ENCODE measurements at regions not wholly inside any gene's neighbourhood (a gene's known extent, or its start where the extent isn't known, plus 50 kb on each side); places are given as distances from the start of the nearest gene placed in this dataset.

DNA sequence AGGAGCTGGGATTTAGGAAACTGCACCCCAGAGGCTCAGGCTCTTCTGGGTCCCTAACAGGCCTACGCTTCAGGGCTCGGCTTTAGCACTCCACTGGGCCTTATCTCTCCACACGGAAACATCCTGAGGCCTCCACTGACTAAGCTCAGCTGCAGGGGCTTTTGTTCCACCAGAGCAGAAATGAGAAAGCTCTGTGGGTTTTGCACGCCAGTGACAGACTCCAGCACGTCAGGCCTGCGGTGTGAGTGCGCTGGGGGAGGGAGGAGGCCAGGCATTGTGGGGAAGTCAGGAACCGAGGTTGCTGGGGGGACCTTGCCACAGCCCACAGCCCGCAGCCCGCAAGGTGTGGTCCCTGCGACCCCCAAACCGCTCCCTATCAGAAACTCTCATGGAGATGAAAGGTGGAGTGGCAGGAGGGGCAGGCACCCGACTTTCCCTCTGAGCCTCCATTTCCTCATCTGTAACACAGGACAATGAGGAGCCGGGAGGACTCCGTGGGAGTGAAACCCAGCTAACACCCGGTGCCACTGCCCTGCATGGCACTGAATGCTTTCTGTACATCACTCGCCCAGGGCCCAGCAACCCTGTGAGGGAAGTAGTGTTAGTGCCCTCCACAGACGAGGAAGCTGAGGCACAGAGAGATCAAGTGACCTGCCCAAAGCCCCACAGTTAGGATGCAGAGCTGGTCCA, 106.5 kb downstream of the TPRA1 start:
- no peak for DNase-seq

DNA sequence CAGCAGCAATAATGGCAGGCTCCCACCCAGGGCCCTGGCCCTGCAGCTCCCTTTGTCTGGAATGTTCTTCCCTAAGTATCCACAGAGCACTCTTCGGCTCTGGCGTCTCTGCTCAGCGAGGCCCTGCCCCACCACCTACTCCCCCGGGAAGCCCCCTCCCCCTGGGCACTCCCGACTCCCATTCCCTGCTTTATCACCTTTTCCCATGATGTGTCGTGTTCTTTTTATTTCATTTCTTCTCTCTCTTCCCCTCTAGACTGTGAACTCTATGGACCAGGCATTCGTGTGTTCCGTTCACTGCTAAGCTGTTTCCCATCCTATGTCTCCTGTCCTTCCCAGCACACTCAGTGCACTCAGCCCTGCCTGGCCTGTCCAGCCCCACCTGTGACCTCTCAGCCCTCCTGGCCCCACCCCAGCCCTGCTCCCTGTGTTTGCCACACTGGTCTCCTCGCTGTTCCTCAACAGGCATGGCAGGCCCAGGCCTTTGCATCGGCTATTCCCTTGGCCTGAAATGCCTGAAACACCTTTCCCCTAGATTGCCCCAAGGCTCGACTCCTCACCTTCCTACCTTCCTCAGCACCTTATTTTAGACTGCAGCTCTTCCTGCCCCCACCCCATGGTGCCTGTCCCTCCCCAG, 107.4 kb downstream of the TPRA1 start:
- no peak for DNase-seq

DNA sequence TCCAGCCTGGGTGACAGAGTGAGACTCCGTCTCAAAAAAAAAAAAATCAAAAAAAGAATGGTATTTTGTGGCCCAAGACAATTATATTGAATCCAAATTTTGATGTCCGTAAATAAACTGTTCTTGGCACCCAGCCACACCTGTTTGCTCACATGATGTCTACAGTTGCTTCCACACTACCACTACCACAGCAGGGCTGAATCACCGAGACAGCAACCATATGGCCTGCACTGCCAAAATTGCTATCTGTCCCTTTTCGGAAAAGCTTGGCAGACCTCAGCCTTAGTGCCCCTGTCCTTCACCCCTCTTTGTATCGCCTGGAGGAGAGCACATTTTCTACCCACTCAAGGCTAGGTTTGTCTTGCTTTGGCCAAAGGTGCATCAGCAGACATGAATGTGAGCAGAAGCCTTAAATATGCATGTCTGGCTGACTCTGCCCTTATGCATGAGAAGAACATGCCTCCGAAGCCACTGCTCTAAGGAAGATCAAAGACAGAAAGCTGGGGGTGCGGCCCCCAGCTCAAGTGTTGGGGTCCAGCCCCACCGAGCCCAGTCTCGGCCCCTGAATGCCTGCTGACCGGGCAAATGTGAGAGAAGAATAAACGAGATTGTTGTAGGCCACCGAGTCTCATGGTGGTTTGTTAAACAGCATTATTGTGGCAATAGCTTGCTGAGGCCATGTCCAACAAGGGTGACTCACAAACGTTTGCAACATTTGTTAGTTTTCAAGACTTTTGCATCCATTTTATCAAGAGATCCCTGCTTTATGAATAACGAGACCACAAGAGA, 108.1 kb downstream of the TPRA1 start:
- no peak for DNase-seq

DNA sequence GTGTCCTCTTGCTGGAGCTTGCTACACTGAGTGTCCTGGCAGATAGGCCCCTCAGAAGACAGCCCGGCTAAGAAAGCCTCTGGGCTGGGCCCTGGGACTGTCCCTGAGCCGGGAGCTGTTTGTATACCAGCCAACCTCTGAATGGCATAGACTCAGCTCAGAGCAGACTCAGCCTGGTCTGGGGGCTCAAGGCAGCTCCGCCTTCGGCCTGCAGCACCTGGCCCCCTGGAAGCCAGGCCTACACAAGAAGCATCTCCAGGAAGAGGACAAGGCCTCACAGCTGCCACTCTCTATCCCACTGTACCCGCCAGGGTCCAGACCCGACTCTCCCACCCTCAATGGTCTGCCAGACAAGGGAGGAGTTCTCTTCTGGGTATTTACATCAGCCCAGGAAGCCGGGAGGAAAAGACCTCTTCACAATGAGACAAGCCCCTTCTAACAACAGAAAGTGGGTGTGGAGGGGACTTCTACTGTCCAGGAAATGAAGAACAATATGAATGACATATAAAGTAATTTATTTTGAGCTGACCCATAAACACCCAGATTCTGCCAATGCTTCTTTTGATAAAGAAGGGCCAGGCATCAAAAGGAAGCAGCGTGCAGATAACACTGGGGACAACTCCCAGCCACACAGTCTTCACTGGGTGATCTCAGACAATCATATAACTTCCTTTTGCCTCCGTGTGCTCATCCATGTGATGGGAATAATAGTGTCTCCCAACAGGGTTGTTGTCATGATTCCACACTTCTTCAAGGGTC, 110.2 kb downstream of the TPRA1 start:
- no peak for DNase-seq

DNA sequence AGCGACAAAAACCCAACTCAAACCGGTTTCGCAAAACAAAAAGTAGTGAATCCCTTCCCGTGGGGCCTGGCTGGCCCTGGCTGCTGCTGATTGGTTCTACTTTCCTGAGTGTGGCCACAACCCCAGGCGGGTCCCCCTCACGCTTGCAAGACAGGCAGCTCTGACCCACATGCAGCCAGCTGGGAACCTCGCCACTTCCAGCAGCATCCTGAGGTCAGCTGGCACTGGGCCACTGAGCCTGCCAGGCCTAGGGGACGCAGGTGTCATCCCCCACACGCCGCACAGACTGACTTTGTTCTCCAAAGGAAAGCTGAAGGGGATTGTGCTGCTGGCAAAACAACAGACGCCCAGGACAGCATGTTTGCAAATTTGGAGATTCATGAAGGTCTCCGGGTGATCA, 111.1 kb downstream of the TPRA1 start:
- no peak for DNase-seq

DNA sequence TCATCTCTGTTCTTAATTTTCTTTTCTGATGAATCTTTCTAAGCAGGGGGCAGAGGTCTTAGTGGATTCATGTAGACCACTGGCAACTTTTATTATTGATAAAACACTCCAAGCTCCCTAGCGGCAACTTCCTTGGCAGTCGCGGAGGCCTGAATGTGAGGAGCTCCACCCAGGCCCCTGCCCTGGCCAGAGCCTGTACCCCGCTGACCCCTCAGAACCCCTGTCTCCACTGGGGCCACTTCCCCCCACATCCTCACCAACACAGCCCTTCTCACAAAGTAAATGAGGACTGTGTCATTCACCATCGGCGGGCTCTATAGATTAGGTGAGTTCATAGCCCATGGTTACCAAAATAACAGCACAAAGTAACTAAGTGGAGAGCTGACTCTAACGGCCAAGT, 111.6 kb downstream of the TPRA1 start:
- DNase-seq, result no peak

DNA sequence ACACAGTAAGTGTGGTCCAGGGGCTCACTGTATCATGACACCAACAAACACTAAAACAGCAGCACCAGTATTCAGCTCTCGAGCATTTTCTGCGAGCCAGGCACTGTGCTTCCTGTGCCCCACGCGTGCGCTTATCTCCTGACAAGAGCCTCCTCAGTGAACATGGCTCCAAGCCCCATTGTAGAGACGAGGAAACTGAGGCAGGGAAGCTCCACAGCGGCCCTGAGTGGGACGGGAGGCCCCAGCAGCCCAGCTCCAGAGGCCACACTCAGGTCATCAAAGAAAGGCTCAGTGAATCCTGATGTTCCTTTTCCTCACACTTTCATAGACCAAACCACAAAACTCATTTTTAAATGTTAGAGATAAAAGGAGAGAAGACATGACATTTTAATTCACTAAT, 113.1 kb downstream of the TPRA1 start:
- DNase-seq, result no peak

DNA sequence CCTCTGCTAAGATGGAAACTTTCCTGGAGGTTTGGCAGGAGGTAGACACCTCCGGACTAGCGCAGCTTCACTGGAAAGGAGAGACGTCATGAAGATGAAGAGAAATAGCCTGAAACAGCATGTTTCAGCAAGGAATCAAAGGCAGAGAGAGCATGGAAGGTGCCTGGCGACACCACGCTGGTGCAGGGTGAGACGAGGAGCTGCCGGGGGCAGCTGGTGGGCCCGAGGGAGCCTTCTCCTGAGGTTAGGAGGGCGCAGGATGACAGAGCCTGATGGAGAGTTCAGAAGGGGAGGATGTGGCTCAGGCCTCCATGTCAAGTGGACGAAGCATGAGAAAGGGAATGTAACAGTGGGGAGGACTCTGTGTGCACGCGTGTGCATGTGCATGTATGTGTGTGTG, 113.6 kb downstream of the TPRA1 start:
- DNase-seq, result no peak

DNA sequence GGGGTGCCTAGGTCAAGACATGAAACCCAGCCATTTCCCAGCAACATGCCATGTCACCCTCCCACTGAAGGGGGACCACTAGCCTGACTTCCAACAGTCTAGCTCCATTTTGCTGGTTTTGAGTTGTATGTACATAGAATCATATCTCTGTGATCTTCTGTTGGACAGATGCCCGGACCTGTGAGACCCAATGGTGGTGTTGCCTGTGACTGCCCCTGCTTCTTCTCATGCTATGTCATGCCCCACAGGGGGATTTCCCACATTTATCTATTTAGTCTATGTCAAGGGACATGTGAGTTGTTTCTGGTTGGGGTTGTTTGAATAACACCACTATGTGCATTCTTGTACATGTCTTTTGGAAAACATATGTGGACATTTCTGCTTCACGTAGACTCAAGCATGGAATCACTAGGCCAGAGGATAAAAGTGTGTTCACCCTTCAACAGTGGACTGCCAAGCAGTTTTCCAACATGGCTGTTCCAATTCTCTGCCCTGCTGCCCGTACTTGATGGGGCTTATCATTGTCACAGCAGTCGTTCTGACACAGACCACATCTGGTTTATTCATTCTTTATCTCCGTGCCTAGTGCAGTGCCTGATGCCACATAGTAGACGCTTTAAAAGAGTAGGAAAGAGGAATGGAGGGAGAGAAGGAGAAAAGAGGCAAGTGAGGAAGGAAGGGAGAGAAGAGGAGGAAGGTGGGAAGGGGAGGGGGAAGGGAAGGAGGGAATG, 114.4 kb downstream of the TPRA1 start:
- DNase-seq, result no peak

DNA sequence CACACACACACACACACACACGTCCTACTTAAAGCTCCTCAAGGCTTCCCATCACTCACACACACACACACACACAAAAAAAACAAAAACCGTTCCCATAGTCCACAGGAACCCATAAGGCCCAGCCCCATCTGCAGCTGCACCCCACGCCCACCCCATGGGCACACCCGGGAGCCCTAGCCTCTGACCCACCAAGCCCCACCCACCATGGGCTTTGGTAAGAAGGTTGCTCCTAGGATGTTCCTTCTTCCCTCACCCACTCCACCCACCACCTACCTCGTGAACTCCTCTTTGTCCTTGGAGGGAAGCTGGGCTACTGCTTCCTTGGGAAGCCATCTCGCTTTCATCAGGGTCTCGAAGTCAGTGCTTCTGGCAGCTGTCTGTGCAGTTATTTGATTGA, 115.1 kb downstream of the TPRA1 start:
- no peak for DNase-seq

DNA sequence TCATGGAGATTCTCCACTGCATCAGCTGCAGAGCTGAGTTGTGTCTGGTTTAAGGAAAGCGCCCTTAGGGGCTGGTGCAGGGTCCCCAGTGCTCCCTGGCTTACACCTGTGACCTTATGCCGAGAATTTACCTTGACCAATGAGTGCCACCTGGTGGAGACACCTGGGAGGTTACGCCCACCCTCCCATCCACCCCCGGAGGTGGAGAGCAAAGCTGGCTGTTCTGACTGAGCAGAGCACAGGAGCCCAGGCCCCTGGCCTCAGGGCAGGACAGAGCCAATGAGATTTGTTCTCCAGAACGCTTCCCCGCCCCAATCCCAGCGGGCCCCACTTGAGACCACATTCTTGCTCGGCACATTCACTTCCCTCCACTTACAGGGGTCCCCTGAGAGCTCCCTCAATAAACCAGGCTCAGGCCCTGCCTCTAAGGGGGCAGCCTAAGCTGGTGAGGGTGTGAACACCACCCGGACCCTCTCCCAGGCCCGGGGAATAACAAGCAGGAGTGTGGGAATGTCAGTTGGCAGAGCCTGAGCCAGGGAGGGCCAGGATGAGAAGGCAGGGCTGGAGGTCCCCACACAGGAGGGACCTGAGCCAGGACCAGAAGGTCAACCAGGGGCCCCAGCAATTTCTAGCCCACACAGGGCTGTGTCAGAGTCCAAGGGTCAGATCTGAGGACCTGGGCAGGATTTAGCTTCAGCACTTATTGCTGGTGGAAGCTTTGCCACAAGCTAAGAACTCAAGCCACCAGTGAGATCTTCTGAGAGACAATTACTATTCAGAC, 117.1 kb downstream of the TPRA1 start:
- DNase-seq, result no peak

DNA sequence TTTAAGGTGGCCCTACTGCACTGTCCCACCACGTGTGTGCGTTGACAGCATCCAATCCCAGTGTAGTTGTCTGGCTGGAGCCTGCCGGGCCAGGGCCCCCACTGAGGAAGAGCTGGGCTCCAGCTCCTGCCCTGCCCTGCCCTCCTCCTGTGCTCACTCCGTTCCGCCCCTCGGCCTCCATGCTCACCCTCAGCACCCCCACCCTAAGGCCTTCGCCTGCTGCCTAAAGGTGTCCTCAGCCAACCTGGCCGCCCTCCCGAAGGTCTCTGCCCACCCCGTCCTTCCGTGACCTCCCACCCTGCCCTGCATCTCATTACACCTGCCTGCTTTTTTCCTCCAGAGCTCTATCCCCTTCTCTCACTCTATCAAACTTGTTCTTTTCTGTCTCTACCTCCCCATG, 118.0 kb downstream of the TPRA1 start:
- no peak for DNase-seq

DNA sequence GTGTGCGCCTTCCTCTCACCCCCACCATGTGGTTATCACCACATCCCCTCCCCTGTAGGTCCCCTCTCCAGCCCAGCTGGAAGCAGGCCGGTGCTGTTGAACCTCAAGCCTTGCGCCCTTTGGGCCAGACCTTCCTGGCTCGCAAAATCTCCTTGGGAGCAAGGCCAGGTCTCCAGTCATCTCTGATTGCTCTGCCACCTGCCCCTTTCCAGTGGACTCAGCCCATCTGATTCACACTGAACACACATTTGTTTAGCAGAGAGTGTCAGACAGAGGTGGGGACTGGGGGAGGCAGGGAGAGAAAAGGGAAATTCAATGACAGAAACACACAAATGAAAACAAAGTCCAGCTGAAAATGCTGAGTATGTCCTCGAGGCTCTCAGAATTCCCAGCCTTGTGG, 119.4 kb downstream of the TPRA1 start:
- no peak for DNase-seq

DNA sequence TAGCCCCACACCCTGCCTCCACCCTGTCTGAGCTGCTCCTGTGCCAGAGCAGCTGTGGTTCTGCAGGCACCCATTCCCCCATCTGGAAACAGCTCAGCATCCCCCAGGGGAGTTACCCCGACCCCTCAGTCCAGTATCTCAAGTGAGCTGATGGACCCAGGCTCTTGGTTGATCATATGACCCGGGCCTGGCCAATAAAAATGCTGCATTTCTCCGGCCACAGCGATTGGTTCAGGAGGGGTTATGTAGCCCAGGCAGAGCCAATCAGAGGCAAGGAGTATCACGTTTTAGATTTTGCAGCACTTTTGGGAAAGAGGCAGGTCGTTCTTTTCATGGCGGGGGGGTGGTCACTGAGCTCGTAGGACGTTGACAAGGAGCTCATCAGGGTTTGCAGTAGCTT, 120.8 kb downstream of the TPRA1 start:
- DNase-seq, result no peak

DNA sequence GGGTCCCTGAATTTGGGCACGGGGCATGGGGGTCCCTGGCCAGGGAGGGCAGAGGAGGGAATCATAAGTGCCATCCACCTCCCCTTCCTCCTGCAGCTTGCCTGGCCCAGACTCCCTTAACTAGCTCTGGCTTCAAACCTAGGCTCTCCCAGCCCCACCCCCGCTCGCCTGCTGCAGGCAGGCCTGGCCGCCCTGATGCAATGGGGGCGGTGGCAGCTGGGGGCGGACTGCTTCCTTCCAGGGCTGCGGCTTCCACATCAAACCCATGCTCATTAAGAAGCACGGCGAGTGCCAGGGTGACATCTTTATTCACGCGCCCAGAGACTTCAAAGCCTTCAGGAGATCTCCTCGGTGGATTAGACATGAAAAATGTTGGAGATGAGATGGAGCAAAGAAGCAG, 123.1 kb downstream of the TPRA1 start:
- no peak for DNase-seq

DNA sequence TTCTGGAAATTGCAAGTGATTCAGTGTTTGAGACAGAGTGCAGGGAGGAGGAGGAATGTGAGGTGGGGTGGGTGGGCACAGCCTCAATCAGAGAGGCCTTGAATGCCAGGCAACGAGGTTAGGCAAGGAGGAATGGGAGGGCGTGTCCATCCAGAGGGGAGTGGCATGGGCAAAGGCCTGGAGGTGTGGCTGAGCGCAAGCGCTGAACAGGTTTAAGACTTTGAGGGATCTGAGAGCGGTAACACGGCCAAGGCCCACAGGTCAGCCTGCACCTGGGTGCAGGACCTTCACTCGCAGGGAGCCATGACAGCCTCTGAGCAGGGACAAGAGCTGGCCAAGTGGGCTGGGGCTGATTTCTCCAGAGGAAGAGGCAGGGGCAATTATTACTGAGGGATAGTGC, 125.9 kb downstream of the TPRA1 start:
- no peak for DNase-seq

DNA sequence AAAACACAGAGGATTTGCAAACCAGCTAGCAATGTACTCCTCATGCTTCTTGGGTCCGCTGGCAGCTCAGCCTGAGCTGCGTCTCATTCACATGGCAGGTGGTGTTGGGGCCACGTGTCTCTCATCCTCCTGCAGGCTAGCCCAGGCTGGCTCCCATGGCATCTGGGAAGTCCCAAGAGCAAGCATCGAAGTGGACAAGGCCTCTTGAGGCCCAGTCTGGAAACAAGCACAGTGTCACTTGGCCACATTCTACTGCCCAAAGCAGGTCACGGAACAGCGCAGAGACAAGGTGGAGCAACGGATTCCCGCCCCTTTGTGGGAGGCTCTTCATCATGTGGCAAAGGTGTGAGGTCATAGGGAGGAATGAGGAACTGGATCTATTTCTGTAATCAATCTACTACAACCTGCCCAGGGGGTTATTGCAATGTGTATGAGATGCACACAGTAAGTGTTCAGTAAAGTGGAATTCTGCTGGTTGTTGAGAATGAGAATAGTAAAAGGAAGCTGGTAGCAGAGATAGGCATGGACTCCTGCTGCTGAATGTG, 128.3 kb downstream of the TPRA1 start:
- no peak for DNase-seq

DNA sequence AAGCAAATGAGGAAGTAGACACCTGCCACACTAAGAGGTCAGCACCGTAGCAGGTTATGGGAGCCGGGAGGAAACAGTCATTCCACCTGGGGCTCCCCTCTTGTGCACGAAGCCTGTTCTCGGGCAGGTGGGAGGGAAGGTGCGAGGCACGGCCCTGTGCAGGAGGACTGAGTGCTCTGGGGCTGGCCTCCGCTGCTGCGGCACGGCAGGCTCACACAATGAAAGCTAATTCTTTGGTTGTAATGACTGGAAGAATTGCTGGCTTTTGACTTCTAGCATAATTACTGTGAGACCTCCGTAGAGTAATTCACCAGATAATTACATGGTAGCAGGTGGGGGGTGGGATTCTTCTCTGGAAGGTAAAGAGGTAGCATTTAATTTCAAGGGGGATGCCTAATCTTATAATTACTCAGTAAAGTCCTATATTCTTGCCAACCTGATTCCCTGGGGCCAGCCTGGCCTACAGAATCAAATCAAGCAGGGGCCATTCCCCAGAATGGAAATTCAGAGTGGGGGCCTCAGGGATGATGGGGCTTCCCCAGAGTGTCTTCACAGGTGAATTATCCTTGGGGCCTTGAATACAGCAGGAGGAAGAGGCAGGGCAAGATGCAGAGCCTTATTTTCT, 129.1 kb downstream of the TPRA1 start:
- no peak for DNase-seq

DNA sequence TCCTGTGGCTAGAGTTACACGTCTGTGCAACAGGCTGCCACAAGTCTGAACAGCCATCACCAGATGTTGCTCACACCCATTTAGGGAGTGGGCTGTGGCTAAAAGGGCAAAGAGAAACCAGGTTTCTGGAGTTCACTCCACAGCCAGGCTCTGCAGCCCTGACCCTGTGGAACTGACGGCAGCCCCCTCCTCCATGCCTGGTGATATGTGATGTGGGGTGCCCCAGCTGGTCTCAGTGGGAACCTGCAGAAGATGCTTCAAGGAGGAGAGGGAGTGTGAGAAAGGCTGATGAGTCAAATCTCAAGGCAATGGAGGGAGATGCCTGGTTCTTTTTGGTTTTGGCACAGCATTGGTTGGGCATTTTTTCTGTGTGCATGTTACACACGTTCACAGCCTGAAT, 130.6 kb downstream of the TPRA1 start:
- no peak for DNase-seq

DNA sequence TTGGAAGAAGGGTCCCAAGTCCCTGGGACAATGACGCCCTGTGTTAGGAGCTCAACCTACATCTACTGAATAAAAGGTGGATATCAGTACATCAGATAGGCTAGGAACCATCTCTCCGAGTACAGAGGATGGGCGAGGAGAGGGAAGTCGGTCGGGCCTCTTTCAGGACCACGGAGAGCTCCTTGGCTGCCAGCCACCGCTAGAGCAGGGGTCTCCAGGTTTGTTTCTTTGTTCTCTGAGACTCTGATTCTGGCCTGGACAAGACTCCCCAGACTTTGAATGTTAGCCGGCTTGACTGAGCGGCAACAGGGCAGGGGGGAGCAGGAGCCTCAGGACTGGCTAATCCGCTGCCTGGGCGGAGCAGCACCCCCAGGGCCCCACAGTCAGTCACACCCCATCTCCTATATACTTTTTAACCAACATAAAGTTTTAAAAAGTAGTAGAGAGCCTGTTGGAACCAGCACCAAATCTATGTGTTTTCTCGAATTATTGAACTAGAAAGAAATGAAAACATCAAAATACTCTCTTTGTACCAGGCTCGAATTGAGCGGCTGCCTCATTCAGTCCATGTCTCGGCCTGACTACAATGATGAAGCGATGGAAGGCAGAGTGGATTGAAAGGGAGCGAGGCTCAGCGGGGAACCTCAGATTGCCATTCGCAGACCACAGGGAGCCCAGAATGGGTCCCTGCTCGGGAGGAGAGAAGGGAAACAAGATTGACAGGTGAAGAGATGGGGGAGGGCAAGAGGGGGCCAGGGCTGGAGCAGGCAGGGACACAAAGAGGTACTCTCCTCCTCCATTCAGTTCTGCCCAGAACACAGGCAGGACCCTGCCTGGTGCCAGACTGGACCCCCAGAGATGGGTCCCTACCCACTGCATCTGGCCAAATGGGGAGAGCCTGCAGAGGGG, 131.6 kb downstream of the TPRA1 start:
- no peak for DNase-seq
